Mesendoderm (in vitro differentiated cells): ENCODE measurements at regions not wholly inside any gene's neighbourhood (a gene's known extent, or its start where the extent isn't known, plus 50 kb on each side); places are given as distances from the start of the nearest gene placed in this dataset.

Experiments
- DNase-seq: peaks from one replicate; pipeline ENCODE4 v3.0.0; 2013
- H2AK5ac ChIP-seq: 2 replicates; pipeline ENCODE4 v1.6.1; 2013; ENCODE audit warnings: low read length, inconsistent platforms
- H2BK120ac ChIP-seq: 2 replicates; pipeline ENCODE4 v1.6.1; 2013; ENCODE audit warnings: low read depth, mild to moderate bottlenecking, low read length, moderate library complexity, mixed read lengths
- H2BK15ac ChIP-seq: replicated peaks from 2 replicates; pipeline ENCODE4 v1.6.1; 2013; ENCODE audit warnings: low read depth, mild to moderate bottlenecking, moderate library complexity
- H2BK5ac ChIP-seq: 2 replicates; pipeline ENCODE4 v1.6.1; 2013; ENCODE audit warnings: low read length, inconsistent platforms
- H3K18ac ChIP-seq: 2 replicates; pipeline ENCODE4 v1.6.1; 2013; ENCODE audit warnings: mild to moderate bottlenecking, low read length, mixed read lengths
- H3K23ac ChIP-seq: one replicate; pipeline ENCODE4 v1.6.1; 2013; ENCODE audit warnings: low read length
- H3K27ac ChIP-seq: 2 replicates; pipeline ENCODE4 v1.5.1; 2013; ENCODE audit warnings: low read depth, mild to moderate bottlenecking, inconsistent platforms, low read length, moderate library complexity
- H3K27me3 ChIP-seq: 2 replicates; pipeline ENCODE4 v1.6.1; 2013; ENCODE audit warnings: low read length, control low read depth, mild to moderate bottlenecking, inconsistent platforms; ENCODE audit not compliant: insufficient read depth, poor library complexity
- H3K36me3 ChIP-seq: 2 replicates; pipeline ENCODE4 v1.6.1; 2013; ENCODE audit warnings: low read length, inconsistent platforms; ENCODE audit not compliant: control insufficient read depth, insufficient read depth
- H3K4ac ChIP-seq: one replicate; pipeline ENCODE4 v1.6.1; 2013; ENCODE audit warnings: low read depth, mild to moderate bottlenecking, low read length, moderate library complexity
- H3K4me1 ChIP-seq: 2 replicates; pipeline ENCODE4 v1.6.1; 2013; ENCODE audit warnings: low read depth, low read length, inconsistent platforms; ENCODE audit not compliant: control insufficient read depth
- H3K4me2 ChIP-seq: 2 replicates; pipeline ENCODE4 v1.6.1; 2013; ENCODE audit warnings: low read length
- H3K4me3 ChIP-seq: 2 replicates; pipeline ENCODE4 v1.5.1; 2013; ENCODE audit warnings: mild to moderate bottlenecking, low read length
- H3K56ac ChIP-seq: one replicate; pipeline ENCODE4 v1.6.1; 2013; ENCODE audit warnings: low read length
- H3K79me1 ChIP-seq: 2 replicates; pipeline ENCODE4 v1.6.1; 2013; ENCODE audit warnings: low read length, inconsistent platforms
- H3K79me2 ChIP-seq: 2 replicates; pipeline ENCODE4 v1.6.1; 2013; ENCODE audit warnings: mild to moderate bottlenecking, low read length; ENCODE audit not compliant: control insufficient read depth, insufficient read depth
- H3K9ac ChIP-seq: 2 replicates; pipeline ENCODE4 v1.6.1; 2013; ENCODE audit warnings: low read length, inconsistent platforms
- H4K5ac ChIP-seq: one replicate; pipeline ENCODE4 v1.6.1; 2013; ENCODE audit warnings: low read length
- H4K8ac ChIP-seq: one replicate; pipeline ENCODE4 v1.6.1; 2013; ENCODE audit warnings: low read depth, mild to moderate bottlenecking, control low read depth, low read length, moderate library complexity
- WGBS: extraction: QIAGEN DNeasy Blood & Tissue Kit; methylation state at CpG from one replicate; pipeline ENCODE4 v1.1.7; 2013; ENCODE audit warnings: low lambda C conversion rate, missing lambda C conversion rate; ENCODE audit not compliant: insufficient coverage; ENCODE audit errors: extremely low coverage; 5-methylcytosine and 5-hydroxymethylcytosine counted together

DNA sequence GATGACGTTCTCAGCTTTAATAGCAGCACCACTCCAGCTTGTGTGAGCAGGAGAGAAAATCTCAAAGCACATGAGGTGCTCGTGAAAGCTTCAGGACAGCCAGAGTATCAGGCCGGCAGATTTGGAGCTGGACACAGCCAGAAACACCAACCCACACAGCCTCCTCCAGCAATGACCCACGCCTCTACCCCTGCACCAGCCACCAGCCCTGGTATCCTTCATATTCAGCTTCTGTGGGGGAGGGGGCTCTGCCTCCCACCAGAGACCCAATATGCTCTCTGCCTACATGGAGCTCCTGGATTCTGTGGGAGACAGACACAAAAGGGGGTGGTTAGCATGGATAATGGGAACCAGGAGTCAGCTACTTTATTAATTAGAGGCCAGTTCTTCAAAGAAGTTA is 133.6 kb upstream of the FMN2 start:
- Histone ChIP-seq H3K4me3 (no peak overlapping the region), H4K5ac (no peak overlapping the region), H3K36me3 (no peaks in the 10 kb centered on the region), H3K27ac (no peak overlapping the region), H3K9ac (no peak overlapping the region), H3K23ac (no peak overlapping the region), H2AK5ac (no peak overlapping the region), H2BK15ac (no peak overlapping the region), H3K79me2 (no peaks in the 10 kb centered on the region), H3K4me1 (no peaks in the 10 kb centered on the region), H3K4me2 (no peak overlapping the region), H2BK120ac (no peak overlapping the region), H3K56ac (no peak overlapping the region), H3K79me1 (no peaks in the 10 kb centered on the region), H4K8ac (no peak overlapping the region), H3K4ac (no peak overlapping the region), H2BK5ac (no peak overlapping the region), H3K27me3 (no peaks in the 10 kb centered on the region), H3K18ac (no peak overlapping the region)
- no CpG with 5 or more reads among the region's 4 CpGs for WGBS
- no peak for DNase-seq

DNA sequence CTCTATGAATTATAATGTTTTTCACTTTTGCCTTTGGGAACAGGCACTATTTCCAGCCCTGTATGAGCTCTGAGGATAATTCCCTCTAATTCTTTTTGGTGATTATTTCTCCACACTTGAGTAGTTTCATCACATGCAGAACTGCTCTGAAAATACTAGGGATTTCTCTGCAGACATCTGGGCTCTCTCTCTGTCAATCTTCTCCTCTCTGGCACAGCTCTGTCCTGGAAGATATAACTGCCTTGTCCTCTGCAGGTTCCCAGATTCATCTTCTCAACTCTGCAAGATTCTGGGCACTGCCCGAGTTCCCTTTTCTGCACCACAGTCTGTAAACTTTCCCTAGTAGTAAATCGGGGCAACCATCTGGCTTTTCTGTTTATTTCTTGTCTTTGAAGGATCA is 131.3 kb upstream of the FMN2 start:
- H3K4me1 ChIP-seq, result no peaks in the 10 kb centered on the region
- H4K5ac ChIP-seq, result no peak overlapping the region
- H3K4ac ChIP-seq, result no peak overlapping the region
- H2BK15ac ChIP-seq, result no peak overlapping the region
- no peak overlapping the region for H3K18ac ChIP-seq
- no peak overlapping the region for H2BK5ac ChIP-seq
- H3K4me2 ChIP-seq, result no peak overlapping the region
- H3K4me3 ChIP-seq, result no peak overlapping the region
- WGBS, result no CpG with 5 or more reads among the region's 2 CpGs
- H3K23ac ChIP-seq, result no peak overlapping the region
- H3K27ac ChIP-seq, result no peak overlapping the region
- H3K9ac ChIP-seq, result no peak overlapping the region
- H3K27me3 ChIP-seq, result no peaks in the 10 kb centered on the region
- no peak overlapping the region for H4K8ac ChIP-seq
- H3K79me1 ChIP-seq, result no peaks in the 10 kb centered on the region
- H3K79me2 ChIP-seq, result no peaks in the 10 kb centered on the region
- no peak overlapping the region for H2AK5ac ChIP-seq
- no peak for DNase-seq
- no peak overlapping the region for H2BK120ac ChIP-seq
- H3K56ac ChIP-seq, result no peak overlapping the region
- H3K36me3 ChIP-seq, result no peaks in the 10 kb centered on the region

GRCh38 chr1:239963856-239964255 is 127.8 kb upstream of the FMN2 start:
- WGBS, result no CpG with 5 or more reads among the region's 6 CpGs
- Histone ChIP-seq H2BK120ac (no peak overlapping the region), H3K4ac (no peak overlapping the region), H3K23ac (no peak overlapping the region), H3K4me3 (no peak overlapping the region), H3K79me2 (no peaks in the 10 kb centered on the region), H3K4me2 (no peak overlapping the region), H4K8ac (no peak overlapping the region), H3K79me1 (no peaks in the 10 kb centered on the region), H3K4me1 (no peaks in the 10 kb centered on the region), H3K18ac (no peak overlapping the region), H3K27me3 (no peaks in the 10 kb centered on the region), H2BK5ac (no peak overlapping the region), H4K5ac (no peak overlapping the region), H3K36me3 (no peaks in the 10 kb centered on the region), H3K27ac (no peak overlapping the region), H2AK5ac (no peak overlapping the region), H2BK15ac (no peak overlapping the region), H3K9ac (no peak overlapping the region), H3K56ac (no peak overlapping the region)
- DNase-seq, result no peak

DNA sequence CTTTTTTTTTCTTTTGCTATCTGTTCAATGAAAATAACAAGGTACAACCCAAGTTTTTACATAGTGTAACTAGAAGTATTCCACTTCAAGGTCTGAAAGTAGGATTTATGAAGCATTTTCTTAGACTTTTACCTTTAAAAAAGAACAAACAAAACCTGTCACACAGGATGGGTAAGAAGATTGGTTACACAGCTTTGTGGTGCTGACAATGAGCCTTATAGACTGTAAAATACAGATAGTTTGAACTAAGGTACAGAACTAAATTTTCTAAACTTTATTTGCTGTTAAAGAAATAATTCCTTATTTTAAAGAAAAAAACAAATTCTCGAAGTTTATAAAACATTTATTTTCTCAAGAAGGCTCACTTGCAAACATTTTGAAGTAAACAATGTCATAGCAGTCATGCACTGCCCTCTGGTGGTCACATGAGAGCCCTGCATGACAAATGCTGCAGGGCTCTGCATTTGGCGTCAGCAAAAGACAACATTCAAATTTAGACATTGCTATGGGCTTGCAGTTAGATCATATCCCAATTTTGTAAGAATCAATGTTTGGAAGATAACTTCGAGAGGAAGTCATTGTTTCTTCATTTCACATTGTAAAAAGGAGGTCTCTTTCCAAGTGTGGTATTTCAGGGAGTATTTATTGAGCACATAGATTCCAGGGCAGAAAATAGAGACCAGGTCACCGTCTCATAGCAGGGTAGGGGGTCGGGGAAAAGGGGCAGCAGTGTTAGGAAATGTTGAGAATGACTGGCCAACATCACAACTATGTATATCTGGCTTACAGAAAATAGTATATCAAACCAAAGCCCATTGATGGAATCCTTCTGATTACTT is 115.3 kb upstream of the FMN2 start:
- Histone ChIP-seq H2BK5ac (no peak overlapping the region), H3K4ac (no peak overlapping the region), H3K9ac (no peak overlapping the region), H3K27me3 (no peaks in the 10 kb centered on the region), H3K18ac (no peak overlapping the region), H3K56ac (no peak overlapping the region), H2BK120ac (no peak overlapping the region), H4K8ac (no peak overlapping the region), H3K79me1 (no peaks in the 10 kb centered on the region), H3K79me2 (no peaks in the 10 kb centered on the region), H3K4me2 (no peak overlapping the region), H4K5ac (no peak overlapping the region), H3K4me3 (no peak overlapping the region), H3K23ac (no peak overlapping the region), H3K27ac (no peak overlapping the region), H3K36me3 (no peaks in the 10 kb centered on the region), H2AK5ac (no peak overlapping the region), H2BK15ac (no peak overlapping the region), H3K4me1 (no peaks in the 10 kb centered on the region)
- DNase-seq, result peak; percentile 66
- no CpG with 5 or more reads among the region's 5 CpGs for WGBS

DNA sequence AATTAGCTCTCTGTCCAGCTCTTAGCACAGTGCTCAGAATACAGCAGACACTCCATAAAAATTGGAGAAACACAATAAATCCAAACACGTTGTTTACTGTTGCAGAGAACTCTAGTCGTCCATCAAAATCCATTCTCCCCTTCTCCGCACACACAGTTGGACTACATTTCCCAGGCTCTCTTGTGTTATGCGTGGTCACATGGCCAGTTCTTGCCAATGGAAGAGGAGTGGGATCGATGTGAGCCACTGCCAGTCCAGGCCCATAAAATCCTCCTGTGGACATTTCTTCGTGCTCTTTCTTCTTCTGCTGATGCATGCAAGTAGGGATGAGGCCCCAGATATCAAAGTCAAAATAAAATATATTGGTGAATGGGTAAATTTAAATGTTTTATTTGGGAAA is 114.3 kb upstream of the FMN2 start:
- Histone ChIP-seq H2BK5ac (no peak overlapping the region), H2BK120ac (no peak overlapping the region), H3K27ac (no peak overlapping the region), H3K79me2 (no peaks in the 10 kb centered on the region), H4K8ac (no peak overlapping the region), H3K4me2 (no peak overlapping the region), H3K56ac (no peak overlapping the region), H3K79me1 (no peaks in the 10 kb centered on the region), H3K23ac (no peak overlapping the region), H2AK5ac (no peak overlapping the region), H3K36me3 (no peaks in the 10 kb centered on the region), H3K4me3 (no peak overlapping the region), H3K4ac (no peak overlapping the region), H4K5ac (no peak overlapping the region), H2BK15ac (no peak overlapping the region), H3K27me3 (no peaks in the 10 kb centered on the region), H3K9ac (no peak overlapping the region), H3K4me1 (no peaks in the 10 kb centered on the region), H3K18ac (no peak overlapping the region)
- WGBS, result no CpG with 5 or more reads among the region's 6 CpGs
- DNase-seq, result no peak

GRCh38 chr1:239979456-239979855 is 112.2 kb upstream of the FMN2 start:
- H3K9ac ChIP-seq, result no peak overlapping the region
- H3K4me3 ChIP-seq, result no peak overlapping the region
- H3K23ac ChIP-seq, result no peak overlapping the region
- H2BK15ac ChIP-seq, result no peak overlapping the region
- no peak overlapping the region for H2AK5ac ChIP-seq
- no peak overlapping the region for H3K27ac ChIP-seq
- no peak overlapping the region for H4K5ac ChIP-seq
- no peak overlapping the region for H4K8ac ChIP-seq
- no peaks in the 10 kb centered on the region for H3K79me1 ChIP-seq
- no peaks in the 10 kb centered on the region for H3K36me3 ChIP-seq
- peak; percentile 39 for DNase-seq
- H3K18ac ChIP-seq, result no peak overlapping the region
- H3K56ac ChIP-seq, result no peak overlapping the region
- WGBS, result no CpG with 5 or more reads among the region's 4 CpGs
- no peak overlapping the region for H3K4me2 ChIP-seq
- no peaks in the 10 kb centered on the region for H3K79me2 ChIP-seq
- H3K4me1 ChIP-seq, result no peaks in the 10 kb centered on the region
- H3K27me3 ChIP-seq, result no peaks in the 10 kb centered on the region
- no peak overlapping the region for H2BK5ac ChIP-seq
- H3K4ac ChIP-seq, result no peak overlapping the region
- H2BK120ac ChIP-seq, result no peak overlapping the region
